Stimulated activated CD4-positive, alpha-beta T cell treated with anti-CD3 and anti-CD28 coated beads, Interleukin-1b, Interleukin-23, amount 100 ng/mL, for 48 hours (primary cell): ENCODE measurements at regions not wholly inside any gene's neighbourhood (a gene's known extent, or its start where the extent isn't known, plus 50 kb on each side); places are given as distances from the start of the nearest gene placed in this dataset.

Source experiments
- DNase-seq: peaks from one replicate; pipeline ENCODE4 v3.0.0-alpha.2; 2020

GRCh38 chr3:88586121-88586640 is 436.4 kb downstream of the C3orf38 start:
- no peak for DNase-seq

GRCh38 chr3:88589138-88589537 is 439.4 kb downstream of the C3orf38 start:
- DNase-seq: no peak

DNA sequence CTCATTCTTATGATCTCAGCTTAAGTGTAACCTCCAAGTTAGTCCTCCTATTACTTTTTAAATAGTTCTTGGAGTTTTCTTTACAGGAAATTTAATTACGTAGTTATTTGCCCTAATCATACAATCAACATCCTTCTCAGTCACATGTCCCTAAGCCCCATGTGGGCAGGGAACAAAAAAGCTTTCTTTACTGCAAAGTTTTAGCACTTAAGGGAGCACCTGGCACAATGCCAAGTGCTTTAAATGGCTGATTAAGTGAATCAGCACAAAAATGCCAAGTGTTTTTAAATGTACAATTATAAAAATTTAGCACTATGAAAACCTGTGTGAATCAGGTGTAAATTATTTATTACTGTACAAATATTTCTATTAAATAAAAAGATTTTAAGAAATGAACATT is 445.3 kb downstream of the C3orf38 start:
- DNase-seq: no peak

DNA sequence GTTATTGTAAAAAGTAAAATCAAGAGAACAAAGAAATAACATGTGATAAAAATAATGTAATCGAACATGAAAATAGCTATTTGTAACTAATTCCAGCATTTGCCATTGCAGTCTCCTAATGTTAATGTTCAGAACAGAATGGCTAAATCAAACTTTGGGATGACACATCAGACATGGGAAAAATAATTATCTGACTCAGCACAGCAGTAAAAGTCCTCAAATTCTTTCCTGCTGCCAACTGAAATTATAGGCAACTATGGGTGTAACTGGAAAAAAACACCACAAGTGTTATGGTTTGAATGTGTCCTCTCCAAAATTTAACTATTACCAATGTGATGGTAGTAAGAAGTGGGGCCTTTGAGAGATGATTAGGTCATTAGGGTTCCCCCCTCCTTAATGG is 446.7 kb downstream of the C3orf38 start:
- no peak for DNase-seq

DNA sequence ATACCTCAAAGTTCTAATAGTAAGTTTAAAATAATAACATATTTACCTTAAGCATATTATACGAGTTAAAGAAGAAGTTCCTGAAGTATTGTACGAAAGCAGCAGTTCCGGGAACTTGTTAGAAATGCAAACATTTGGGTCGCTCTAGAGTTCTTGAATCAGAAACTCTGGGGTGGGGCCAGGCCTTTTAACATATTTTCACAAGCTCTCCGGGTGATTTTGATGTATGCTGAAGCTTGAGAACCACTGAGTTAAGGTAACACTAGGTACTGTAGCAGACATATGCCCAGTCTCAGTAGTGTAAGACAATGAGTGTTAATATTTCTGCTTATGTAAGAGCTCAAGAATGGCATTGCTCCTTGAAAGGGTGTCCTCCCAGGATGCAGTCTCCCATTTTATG is 461.1 kb downstream of the C3orf38 start:
- DNase-seq: no peak

DNA sequence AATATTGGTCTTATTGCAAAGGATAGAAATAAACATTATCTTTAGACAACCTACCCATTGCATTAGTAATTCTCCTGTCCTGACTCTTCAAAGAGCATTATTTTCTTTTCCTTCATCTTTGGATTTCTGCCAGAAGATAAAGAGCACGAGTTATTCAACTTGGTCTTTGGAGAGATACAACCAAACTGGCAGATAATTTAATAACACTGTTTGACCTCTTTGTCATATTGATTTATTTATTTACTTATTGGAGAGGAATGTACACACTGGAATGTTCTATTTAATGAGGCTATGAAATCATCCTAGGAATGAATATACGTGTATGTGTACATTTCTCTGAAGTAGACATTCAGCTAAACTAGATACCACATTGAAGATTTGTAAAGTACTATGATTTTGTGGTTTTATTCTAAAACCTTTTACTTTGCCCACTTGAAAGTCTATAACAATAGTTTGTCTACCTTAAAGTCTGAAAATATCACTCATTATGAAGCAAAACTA is 462.1 kb downstream of the C3orf38 start:
- no peak for DNase-seq

- DNase-seq: no peak
These were observed 466.7 kb downstream of the C3orf38 start for GRCh38 chr3:88616413-88616812.

DNA sequence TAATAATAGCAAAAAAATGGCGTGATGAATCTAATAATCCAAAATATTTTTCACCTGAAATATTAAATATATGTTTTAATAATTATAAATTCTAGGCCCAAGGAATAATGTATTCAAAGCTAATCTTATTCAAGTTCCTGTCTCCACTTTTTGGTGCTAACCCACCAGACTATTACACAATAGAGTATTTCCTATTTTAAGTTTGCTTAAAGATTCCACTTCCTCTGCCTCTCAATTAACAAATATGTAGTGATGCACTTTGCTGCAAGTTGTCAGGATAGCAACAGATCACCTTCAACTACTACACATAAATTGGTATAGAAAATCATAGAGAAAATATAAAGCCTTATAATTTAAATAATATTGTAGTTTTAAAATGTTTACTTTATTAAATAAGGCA is 467.5 kb downstream of the C3orf38 start:
- no peak for DNase-seq

- no peak for DNase-seq
These were observed 468.4 kb downstream of the C3orf38 start for GRCh38 chr3:88618021-88618645.

GRCh38 chr3:88621586-88621985 is 471.8 kb downstream of the C3orf38 start:
- DNase-seq: no peak

DNA sequence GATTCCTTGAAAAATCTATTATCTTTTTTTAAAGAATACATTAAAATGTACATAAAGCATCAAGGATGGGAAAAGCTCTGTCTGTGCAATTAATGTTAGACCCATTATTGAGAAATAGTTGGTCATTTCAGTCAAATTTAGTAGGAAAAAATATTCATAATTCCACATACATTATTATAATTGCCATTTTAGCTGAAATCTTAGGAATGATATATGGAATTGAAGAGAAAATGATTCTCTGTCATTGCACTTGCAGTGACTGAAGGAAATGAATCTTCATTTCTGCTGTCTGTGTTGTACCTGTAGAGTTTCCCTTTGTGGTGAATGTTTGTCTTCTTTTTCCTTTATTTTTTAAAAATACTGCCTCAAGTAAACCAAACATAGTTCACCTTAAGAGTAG is 473.9 kb downstream of the C3orf38 start:
- DNase-seq: no peak

GRCh38 chr3:88626456-88627120 is 476.8 kb downstream of the C3orf38 start:
- DNase-seq: no peak

- DNase-seq: no peak
These were observed 478.5 kb upstream of the EPHA3 start for GRCh38 chr3:88628901-88629300.

DNA sequence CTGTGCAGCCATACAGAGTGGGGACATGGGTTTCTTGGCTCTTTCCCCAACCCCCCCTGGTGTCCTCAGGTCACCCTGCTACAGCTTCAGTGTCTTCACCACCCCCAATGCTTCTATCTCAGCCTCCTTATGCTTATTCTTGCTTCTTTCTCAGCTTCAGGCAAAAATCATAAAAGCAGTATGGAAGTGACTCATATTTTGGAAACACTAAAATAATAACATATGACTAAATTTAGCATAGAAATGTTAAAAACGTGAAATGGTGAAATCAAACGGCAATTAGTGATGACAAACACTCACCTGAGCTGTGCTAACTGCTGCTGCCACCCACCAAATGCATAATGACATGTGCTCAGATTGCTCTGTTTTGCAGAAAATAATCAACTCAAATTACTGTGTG is 475.2 kb upstream of the EPHA3 start:
- no peak for DNase-seq

DNA sequence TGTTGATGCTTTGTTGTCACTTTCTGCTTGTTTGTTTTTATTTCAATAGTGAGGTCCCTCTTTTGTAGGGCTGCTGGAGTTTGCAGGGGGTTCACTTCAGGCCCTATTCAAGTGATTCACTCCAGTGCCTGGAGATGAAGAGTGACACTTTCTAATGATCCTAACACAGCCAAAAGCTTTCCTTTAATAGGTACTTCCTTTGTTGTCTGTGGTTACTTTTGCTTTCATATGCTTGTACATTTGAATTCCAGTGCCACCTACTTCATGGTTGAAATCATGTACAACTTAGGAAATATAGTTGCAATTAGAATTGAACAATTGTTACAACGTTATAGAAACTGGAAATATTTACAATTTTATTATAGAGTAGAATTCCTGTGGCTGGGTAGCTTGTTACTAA is 466.8 kb upstream of the EPHA3 start:
- no peak for DNase-seq

DNA sequence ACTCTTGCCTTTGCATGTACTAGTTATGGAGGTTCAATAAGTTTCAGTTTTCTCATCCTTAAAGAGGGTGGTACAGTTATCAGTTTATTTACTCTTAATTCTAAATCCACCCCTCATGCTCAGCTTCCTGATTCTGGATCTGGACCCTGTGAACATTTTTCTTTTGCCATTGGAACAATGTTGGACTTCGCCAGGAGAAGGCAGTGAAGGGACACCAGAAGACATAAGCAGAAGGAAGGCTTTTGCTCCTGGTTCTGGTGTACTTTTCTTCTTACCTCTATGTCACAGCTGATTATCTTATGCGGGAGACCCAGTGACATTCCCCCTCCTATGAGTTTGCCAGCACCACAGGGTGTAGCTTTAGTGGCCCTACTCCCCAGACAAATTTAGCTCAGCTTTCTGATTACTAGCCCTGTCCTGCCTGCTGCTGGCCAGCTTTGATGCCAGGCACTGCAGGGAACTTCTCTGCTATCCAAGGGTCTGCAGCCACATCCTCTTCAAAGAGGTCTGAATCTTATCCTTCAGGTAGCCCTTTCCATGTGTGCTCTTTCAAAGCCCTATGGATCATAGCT is 466.3 kb upstream of the EPHA3 start:
- no peak for DNase-seq

DNA sequence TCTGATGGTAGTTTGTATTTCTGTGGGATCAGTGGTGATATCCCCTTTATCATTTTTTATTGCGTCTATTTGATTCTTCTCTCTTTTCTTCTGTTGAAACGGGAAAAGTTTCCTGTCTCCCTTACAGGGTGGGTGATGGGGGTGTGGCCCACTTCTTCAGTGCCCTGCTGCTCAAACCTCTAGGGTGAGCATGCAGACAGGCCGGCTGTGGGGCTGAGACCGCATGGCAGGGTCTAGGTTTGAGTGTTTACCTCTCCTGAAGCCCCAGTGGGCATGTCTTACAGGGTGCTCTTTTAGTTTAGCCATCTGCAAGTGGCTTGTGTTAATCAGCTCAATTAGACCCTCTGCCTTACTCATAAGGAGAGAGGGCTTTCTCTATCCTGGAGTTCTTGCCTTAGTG is 450.0 kb upstream of the EPHA3 start:
- DNase-seq: no peak

GRCh38 chr3:88661433-88661824 is 446.0 kb upstream of the EPHA3 start:
- DNase-seq: no peak

DNA sequence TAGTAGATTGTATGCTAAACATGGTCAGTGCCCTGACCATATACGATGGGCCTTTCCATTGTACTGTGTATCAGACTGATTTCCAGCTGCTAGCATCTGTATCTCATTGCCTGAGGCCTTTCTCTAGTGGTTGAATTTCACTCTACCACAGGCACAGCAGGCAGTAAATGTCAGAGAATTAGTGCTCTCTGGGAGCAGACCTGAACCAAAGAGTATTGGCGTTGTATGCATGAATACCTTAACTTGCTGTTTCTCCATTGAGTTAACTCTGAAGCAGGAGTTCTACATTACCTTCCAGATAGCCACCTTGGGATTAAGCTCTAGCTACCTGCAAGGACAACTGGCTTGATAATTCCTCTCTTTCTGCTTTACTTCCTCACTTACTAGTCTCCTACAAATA is 439.2 kb upstream of the EPHA3 start:
- DNase-seq: no peak

DNA sequence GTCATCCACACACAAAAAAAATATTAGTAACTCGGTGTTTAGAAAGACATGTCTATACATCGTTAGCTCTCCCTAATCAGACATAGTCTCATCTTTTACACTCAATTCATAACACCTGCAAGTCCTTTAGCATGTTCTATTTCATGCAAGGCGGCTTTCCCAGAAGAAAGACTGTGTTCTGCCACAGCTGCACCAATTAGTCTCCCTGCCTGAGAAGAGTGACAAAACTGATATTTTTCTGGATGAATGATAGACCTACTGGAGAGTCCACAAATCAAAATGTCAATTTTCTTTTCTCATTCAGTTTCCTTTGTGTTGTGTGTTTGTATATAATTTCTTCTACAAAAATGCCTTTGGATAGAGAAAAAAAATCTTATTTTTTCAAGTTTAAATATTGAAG is 435.8 kb upstream of the EPHA3 start:
- no peak for DNase-seq

GRCh38 chr3:88677298-88677697 is 430.1 kb upstream of the EPHA3 start:
- DNase-seq: no peak

- no peak for DNase-seq
These were observed 428.7 kb upstream of the EPHA3 start for GRCh38 chr3:88678747-88679146.

DNA sequence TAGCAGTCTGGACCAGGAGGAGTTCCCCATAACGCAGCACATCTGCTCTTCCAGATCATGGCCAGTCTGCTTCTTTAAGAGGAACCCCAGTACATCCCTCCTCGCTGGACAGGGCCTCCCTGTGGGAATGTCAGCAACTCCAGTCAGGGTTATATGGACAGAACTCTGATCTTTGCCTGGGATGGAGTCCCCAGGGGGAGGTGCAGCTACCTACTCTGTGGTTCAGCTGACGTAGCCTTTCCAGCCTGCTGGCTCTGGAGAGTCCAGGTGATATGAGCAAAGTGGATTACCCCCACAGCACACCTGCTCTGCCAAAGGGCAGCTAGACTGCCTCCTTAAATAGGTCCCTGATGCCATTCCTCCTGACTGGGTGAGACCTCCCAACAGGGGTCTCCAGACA is 417.1 kb upstream of the EPHA3 start:
- no peak for DNase-seq

DNA sequence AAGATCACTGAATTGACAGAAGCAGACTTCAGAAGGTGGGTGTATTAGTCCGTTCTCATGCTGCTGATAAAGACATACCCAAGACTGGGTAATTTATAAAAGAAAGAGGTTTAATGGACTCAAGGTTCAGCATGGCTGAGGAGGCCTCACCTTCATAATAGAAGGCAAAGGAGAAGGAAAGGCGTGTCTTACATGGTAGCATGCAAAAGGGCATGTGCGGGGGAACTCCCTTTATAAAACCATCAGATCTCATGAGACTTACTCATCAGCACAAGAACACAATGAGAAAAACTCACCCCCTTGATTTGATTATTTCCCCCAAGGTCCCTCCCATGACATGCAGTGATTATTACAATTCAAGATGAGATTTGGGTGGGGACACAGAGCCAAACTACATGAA is 416.3 kb upstream of the EPHA3 start:
- DNase-seq: no peak
